ENCODE measurements at regions not wholly inside any gene's neighbourhood (a gene's known extent, or its start where the extent isn't known, plus 50 kb on each side); places are given as distances from the start of the nearest gene placed in this dataset.

DNA sequence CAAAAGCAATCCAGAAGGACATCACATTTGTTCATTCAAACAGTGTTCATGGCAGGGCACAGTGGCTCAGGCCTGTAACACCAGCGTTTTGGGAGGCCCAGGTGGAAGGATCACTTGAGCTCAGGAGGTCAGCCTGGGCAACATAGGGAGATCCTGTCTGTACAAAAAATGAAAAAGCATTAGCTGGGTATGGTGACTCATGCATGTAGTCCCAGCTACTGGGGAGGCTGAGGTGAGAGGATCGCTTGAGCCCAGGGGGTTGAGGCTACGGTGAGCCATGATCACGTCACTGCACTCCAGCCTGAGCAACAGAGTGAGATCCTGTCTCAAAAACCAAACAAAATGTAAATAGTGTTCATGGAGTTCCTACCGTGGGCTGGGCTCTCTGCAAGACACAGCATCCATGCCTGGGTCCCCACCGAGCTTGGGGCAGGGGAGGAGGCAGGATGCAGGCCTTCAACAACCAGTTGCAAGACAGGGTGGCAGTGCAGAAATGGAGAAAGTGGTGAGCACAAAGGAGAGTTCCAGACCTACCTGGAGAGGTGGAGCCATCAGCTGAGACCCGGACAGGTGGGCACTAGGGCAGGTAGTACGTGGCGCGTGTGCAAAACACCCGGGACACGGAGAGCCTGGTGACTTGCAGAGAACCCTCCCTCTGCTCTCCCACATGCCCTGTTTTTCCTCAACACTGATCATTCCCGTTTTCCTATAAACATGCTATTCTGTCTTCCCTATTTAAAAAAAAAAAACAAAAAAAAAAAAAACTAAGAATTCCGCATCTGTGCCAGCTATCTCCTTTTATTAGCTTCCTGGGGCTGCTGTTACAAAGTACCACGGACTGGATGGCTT lies 138.9 kb downstream of the TOMM20 start:
- Mint-ChIP-seq H3K36me3 (ENCODE audit: low read depth) (peaks cover 7% of the 10 kb centered on the region), H3K9me3 (peaks cover 8% of the 10 kb centered on the region), H3K27me3 (no peaks in the 10 kb centered on the region), H3K4me1 (peaks cover 59% of the 10 kb centered on the region), H3K4me3 (no peak overlapping the region), H3K27ac (no peak overlapping the region)
- ChIA-PET POLR2A (interaction anchor here (0.6 kb wide), 2 partner anchors 21 to 24 kb away, joined by 3 to 4 read pairs; no protein-coding TSS in a partner anchor), CTCF (interaction anchor here (1.0 to 3.1 kb wide), 12 partner anchors 9 to 490 kb away, joined by 3 to 14 read pairs (median 5); no protein-coding TSS in a partner anchor)
- no peak for DNase-seq

DNA sequence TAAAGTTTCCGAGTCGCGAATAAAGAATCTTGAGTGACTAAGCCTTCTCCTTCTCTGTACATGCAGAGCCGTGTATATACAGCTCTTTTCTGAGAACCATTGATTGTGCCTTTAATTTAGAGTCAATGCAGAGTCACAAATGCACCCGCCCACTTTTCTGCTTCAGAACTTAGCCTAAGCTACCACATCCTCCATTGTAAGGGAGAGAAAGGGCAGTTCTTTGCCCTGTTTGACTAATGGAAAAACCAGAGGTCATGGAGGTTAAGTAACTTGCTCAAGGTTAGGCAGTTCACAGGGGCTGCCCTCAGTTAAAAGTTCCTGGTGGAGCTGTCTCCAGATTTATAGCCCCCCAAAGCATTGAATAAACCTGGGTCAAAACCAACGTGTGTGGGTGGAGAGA lies 139.6 kb downstream of the TOMM20 start:
- no peak for DNase-seq
- Mint-ChIP-seq H3K4me1 (peaks cover 60% of the 10 kb centered on the region), H3K36me3 (ENCODE audit: low read depth) (peaks cover 8% of the 10 kb centered on the region), H3K27me3 (no peaks in the 10 kb centered on the region), H3K9me3 (peaks cover 8% of the 10 kb centered on the region), H3K27ac (no peak overlapping the region), H3K4me3 (no peak overlapping the region)
- CTCF ChIA-PET: interaction anchor here (0.6 to 3.1 kb wide), 10 partner anchors 9 to 490 kb away, joined by 3 to 14 read pairs (median 5); no protein-coding TSS in a partner anchor
- POLR2A ChIA-PET: interaction anchor here (0.6 kb wide), 1 partner anchor 20 kb away, joined by 3 read pairs; no protein-coding TSS in a partner anchor

DNA sequence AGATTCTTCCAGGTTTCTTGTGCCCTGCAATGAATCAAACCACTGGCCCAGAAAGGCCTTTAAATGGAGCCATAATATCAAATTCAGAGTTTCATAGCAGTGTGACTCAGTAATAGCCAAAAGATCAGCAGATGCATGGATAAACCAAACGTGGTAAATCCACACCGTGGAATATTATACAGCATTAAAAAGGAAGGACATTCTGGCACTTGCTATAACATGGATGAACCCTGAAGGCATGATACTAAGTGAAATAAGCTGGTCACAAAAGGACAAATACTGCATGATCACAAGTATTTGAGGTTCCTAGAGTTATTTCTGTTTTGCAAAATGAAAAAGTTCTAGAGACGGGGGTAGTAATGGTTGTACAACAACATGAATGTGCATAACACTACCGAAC lies 140.1 kb downstream of the TOMM20 start:
- DNase-seq: no peak
- POLR2A ChIA-PET: no interaction called here
- no peaks in the 10 kb centered on the region for H3K27me3 Mint-ChIP-seq
- peaks cover 64% of the 10 kb centered on the region for H3K4me1 Mint-ChIP-seq
- H3K27ac Mint-ChIP-seq: no peak overlapping the region
- H3K36me3 Mint-ChIP-seq (ENCODE audit: low read depth): peaks cover 8% of the 10 kb centered on the region
- H3K4me3 Mint-ChIP-seq: no peak overlapping the region
- peaks cover 8% of the 10 kb centered on the region for H3K9me3 Mint-ChIP-seq
- CTCF ChIA-PET: interaction anchor here (0.6 to 3.1 kb wide), 10 partner anchors 8 to 489 kb away, joined by 3 to 14 read pairs (median 5); no protein-coding TSS in a partner anchor

DNA sequence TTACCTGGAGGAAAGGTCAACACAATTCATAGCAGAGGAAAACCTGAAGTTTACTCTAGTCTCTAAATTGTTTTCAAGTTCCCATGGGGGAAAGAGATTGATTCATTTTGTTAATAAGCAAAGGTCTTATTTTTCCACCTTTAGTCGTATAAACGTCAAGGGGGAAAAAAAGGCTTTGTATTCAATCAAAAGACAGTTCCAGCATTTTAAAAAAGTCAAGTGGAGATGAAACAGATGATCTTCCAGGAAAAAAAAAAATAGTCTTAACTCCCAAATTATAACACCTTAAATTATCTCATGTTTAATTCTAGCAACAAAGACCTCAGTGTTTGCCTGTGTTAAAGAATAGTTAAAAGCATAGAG lies 140.5 kb downstream of the TOMM20 start:
- Mint-ChIP-seq H3K4me3 (no peak overlapping the region), H3K36me3 (ENCODE audit: low read depth) (peaks cover 8% of the 10 kb centered on the region), H3K27me3 (no peaks in the 10 kb centered on the region), H3K27ac (peak overlapping the region; percentile 84), H3K9me3 (peaks cover 8% of the 10 kb centered on the region), H3K4me1 (peaks cover 65% of the 10 kb centered on the region)
- ChIA-PET CTCF (interaction anchor here (1.3 to 3.1 kb wide), 6 partner anchors 9 to 95 kb away, joined by 4 to 14 read pairs (median 6); no protein-coding TSS in a partner anchor), POLR2A (no interaction called here)
- DNase-seq: no peak

DNA sequence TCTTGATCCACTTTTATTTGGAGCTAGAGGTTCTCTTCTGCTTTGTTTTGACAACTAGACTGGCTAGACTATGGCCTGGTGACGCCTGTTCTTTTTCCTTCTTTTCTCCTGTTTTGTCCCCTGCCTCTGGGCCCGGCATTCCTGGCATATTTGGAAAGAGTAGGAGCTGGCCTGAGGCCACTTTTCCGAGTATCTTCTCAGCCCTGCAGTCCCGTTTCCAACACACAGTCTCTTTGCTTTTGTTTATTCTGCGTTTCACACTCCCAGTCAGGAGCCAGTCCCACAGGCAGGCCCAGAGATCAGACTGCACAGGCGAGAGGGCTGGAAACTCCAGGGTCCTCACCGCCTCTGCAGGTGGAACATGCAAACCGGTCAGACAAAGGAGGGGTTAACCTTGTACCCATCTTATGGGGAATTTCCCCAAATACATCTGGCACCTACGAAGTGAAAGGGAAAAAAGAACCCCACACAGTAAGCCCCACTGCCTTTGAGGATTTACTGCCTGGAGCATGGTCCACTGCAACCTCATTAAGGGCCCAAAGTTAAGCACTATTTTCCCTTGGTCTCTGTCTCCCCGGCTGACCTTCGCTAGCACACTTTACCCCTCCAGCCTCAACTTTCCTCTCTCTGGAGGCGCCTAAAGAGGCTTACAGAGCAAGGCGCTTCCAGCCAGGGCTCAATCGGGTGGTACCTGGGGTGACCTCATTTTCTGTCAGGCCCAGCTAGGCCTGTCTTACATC lies 141.1 kb downstream of the TOMM20 start:
- H3K36me3 Mint-ChIP-seq (ENCODE audit: low read depth): peaks cover 8% of the 10 kb centered on the region
- H3K27ac Mint-ChIP-seq: peak overlapping the region; percentile 84
- POLR2A ChIA-PET: no interaction called here
- DNase-seq: no peak
- CTCF ChIA-PET: interaction anchor here (1.4 to 1.8 kb wide), 2 partner anchors 10 to 18 kb away, joined by 3 to 5 read pairs; no protein-coding TSS in a partner anchor
- H3K27me3 Mint-ChIP-seq: no peaks in the 10 kb centered on the region
- H3K9me3 Mint-ChIP-seq: peaks cover 8% of the 10 kb centered on the region
- H3K4me3 Mint-ChIP-seq: no peak overlapping the region
- H3K4me1 Mint-ChIP-seq: peaks cover 64% of the 10 kb centered on the region

DNA sequence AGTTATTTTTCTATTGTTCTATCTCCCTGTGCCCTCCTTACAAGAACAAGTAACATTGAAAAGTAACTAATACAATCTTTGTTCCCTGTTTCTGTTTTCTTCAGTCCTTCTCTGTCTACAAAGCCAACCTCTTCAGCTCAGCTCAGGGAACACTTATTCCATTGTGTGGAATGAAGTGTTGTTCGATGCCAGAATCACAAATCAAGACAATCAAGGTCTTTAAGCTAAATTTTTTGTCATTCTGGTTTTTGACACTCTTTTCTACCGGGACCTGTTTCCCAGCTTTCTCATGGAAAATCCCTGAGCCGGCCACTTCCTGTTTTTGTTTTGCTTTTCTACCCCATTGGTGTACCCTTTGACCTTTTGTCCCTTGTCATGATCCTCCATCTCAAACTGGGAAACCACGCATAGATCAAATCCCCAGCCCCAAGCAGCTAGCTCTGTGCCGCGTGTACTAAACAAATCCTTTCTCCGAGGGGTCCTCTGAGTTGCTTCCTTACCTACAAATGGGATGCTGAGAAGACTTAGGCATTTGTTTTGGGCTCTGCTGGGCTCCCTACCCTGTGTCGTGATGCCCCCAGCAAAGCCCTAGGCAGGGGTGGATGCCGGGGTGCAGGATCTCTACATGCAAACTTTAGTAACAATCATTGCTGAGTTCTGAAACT lies 141.8 kb downstream of the TOMM20 start:
- Mint-ChIP-seq H3K27me3 (no peaks in the 10 kb centered on the region), H3K9me3 (peaks cover 8% of the 10 kb centered on the region), H3K4me1 (peaks cover 66% of the 10 kb centered on the region), H3K36me3 (ENCODE audit: low read depth) (peaks cover 8% of the 10 kb centered on the region), H3K27ac (peak overlapping the region; percentile 84), H3K4me3 (no peak overlapping the region)
- ChIA-PET POLR2A (no interaction called here), CTCF (interaction anchor here (1.8 kb wide), 1 partner anchor 10 kb away, joined by 3 read pairs; no protein-coding TSS in a partner anchor)
- DNase-seq: no peak

DNA sequence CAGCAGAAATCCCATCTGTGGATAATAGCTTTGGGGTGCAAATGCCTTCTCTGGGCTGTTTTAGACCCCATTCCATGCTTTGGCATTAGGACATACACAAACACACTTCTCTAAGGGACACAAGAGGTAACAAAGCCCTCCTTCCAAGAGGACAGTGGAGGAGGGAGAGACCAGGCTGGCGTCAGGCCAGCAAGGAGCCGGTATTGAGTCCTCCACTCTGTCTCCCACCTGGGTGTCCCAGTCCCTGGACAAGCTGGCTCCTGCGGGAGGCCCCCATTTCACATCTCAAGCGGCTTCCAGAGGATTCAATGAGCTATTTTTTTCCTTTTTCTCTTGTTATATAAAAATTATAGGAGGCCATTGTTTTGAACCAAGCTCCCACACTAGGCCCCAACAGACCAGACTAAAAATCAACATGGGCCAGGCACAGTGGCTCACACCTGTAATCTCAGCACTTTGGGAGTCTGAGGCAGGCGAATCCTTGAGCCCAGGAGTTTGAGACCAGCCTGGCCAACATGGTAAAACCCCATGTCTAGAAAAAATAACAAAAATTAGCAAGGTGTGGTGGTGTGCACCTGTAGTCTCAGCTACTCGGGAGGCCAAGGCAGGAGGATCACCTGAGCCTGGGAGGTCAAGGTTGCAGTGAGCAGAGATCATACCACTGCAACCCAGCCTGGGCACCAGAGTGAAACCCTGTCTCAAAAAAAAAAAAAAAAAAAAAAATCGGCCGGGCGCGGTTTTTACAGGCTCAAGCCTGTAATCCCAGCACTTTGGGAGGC lies 142.9 kb downstream of the TOMM20 start:
- DNase-seq: no peak
- Mint-ChIP-seq H3K9me3 (peaks cover 6% of the 10 kb centered on the region), H3K27me3 (no peaks in the 10 kb centered on the region), H3K4me1 (peaks cover 67% of the 10 kb centered on the region), H3K4me3 (no peak overlapping the region), H3K27ac (no peak overlapping the region), H3K36me3 (ENCODE audit: low read depth) (peaks cover 8% of the 10 kb centered on the region)
- POLR2A ChIA-PET: no interaction called here
- CTCF ChIA-PET: interaction anchor here (0.6 to 1.8 kb wide), 3 partner anchors 8 to 262 kb away, joined by 3 to 4 read pairs (median 3); no protein-coding TSS in a partner anchor

DNA sequence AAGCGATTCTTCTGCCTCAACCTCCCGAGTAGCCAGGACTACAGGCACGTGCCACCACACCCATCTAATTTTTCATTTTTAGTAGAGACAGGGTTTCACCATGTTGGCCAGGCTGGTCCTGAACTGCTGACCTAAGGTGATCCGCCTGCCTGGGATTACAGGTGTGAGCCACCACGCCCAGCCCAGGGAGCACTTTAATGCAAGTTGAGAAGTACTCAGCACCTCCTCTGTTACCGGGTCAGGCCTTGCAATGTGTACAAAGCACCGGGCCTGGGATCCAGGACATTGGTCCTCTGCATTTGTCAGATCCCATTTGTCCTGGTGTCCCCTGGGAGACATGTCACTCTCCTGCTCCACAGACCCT lies 143.6 kb downstream of the TOMM20 start:
- ChIA-PET POLR2A (no interaction called here), CTCF (no interaction called here)
- no peaks in the 10 kb centered on the region for H3K27me3 Mint-ChIP-seq
- no peak overlapping the region for H3K4me3 Mint-ChIP-seq
- peaks cover 10% of the 10 kb centered on the region for H3K36me3 Mint-ChIP-seq (ENCODE audit: low read depth)
- no peak for DNase-seq
- H3K9me3 Mint-ChIP-seq: peaks cover 6% of the 10 kb centered on the region
- H3K27ac Mint-ChIP-seq: peak overlapping the region; percentile 13
- peaks cover 71% of the 10 kb centered on the region for H3K4me1 Mint-ChIP-seq

DNA sequence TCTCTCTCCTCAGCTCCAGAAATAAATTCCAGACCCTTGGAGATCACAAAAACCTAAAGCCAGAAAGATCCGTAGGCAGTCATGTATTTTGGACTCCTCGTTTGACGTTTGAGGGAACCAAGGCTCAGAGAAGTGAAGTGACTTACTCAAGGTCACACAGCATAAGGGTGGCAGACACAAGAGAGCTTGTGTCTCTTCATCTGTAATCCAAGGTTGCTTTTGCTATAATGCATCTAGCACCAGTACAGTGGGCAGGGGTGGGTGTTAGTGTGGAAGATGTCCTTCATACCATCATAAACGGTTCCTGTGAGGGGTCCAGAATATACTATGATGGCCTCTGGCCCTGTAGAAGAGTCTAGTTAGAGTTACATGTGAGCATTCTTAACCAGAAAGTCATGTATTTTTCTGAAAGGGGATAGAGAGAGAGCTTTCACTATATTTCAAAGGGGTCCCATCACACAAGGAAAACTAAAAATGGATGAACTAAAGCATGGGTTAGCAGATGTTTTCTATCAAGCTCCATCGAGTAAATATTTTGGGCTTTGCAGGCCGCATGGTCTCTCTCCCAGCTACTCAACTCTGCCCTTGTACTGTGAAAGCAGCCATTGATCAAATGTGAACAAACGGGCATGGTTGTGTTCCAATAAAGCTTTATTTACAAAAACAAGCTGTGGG lies 144.9 kb downstream of the TOMM20 start:
- POLR2A ChIA-PET: no interaction called here
- peaks cover 76% of the 10 kb centered on the region for H3K4me1 Mint-ChIP-seq
- H3K36me3 Mint-ChIP-seq (ENCODE audit: low read depth): peaks cover 10% of the 10 kb centered on the region
- no peak overlapping the region for H3K27ac Mint-ChIP-seq
- peaks cover 8% of the 10 kb centered on the region for H3K9me3 Mint-ChIP-seq
- no peaks in the 10 kb centered on the region for H3K27me3 Mint-ChIP-seq
- CTCF ChIA-PET: interaction anchor here (0.6 to 1.8 kb wide), 8 partner anchors 9 to 484 kb away, joined by 3 to 5 read pairs (median 4); no protein-coding TSS in a partner anchor
- H3K4me3 Mint-ChIP-seq: no peak overlapping the region
- DNase-seq: no peak

DNA sequence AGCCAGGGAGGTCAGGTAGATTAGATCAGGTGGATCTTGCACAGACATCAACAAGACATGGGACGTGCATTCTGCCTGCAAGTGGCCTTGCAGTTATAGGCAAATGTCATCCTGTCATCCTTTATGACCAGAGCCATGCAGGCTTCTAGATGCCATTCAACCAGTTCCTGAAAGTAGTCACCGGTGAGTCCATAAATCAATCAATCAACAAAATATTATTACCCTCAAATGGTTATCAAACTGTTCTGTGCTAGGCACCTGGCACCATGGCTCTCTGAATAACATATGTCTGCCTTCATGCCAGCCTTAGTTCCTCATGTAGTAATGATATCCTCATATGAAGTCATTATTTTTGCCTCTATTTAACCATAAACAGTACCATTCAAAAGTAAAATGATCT lies 146.9 kb downstream of the TOMM20 start:
- Mint-ChIP-seq H3K4me3 (no peak overlapping the region), H3K27me3 (no peaks in the 10 kb centered on the region), H3K9me3 (peaks cover 5% of the 10 kb centered on the region), H3K4me1 (peaks cover 74% of the 10 kb centered on the region), H3K27ac (peak overlapping the region; percentile 87), H3K36me3 (ENCODE audit: low read depth) (peaks cover 7% of the 10 kb centered on the region)
- ChIA-PET CTCF (no interaction called here), POLR2A (no interaction called here)
- no peak for DNase-seq

DNA sequence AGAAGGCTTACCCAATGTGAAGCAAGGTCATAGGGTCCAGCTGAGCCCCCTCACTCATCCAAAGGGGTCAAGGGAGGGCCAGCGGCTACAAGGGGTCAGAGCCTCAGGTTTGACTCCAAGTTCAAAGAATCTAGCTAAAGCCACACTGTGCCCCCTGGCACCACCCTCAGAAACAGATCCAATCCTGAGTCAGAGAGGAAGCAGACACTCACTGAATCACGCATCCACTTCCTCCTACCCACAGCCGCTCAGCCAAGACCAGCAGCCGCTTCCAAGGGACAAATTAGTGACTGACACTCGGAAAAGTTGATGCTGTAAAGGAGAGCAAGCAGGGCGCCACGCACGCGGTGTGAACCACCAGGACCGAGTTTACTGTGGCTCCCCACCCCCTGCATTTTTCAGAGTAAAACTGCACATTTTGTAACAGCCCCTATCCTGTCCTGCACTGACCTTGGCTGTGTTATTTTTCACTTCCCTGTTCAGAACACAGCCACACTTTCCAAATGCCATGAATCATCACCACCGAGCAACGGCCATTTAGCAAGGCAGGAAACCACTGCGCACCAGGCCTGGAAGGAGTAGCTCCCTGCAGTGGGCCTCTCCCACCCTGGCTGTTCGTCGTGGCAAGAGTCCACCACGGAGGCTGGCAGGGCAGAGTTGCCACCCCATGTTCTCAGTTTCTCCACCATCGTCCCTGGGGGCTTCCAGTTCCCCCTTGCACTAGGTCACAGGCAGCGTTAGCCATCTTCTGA lies 147.8 kb downstream of the TOMM20 start:
- H3K36me3 Mint-ChIP-seq (ENCODE audit: low read depth): peaks cover 6% of the 10 kb centered on the region
- H3K4me1 Mint-ChIP-seq: peaks cover 77% of the 10 kb centered on the region
- peak; percentile 64 for DNase-seq
- H3K27ac Mint-ChIP-seq: peak overlapping the region; percentile 87
- H3K4me3 Mint-ChIP-seq: peak overlapping the region; percentile 46
- no peaks in the 10 kb centered on the region for H3K27me3 Mint-ChIP-seq
- ChIA-PET POLR2A (interaction anchor here (0.5 to 2.4 kb wide), 3 partner anchors 26 to 84 kb away, joined by 3 to 14 read pairs (median 4); no protein-coding TSS in a partner anchor), CTCF (interaction anchor here (0.6 to 2.4 kb wide), 7 partner anchors 8 to 114 kb away, joined by 3 to 7 read pairs (median 4); no protein-coding TSS in a partner anchor)
- H3K9me3 Mint-ChIP-seq: peaks cover 4% of the 10 kb centered on the region
